NCI-H748 treated with DMSO at 0.1 percent for 48 hours (cell line): ENCODE measurements at regions not wholly inside any gene's neighbourhood (a gene's known extent, or its start where the extent isn't known, plus 50 kb on each side); places are given as distances from the start of the nearest gene placed in this dataset.
"Not testable (repeated sequence)": the region's sequence is repeated elsewhere in the genome, so short reads cannot be mapped to it uniquely, and the experiment has no call there.

Experiments used
- DNase-seq: peaks from one replicate; lab custom pipeline; 2025; lab: John Stamatoyannopoulos, UW

- DNase-seq, result no peak
Measured at GRCh38 chr19:30942636-30943035, 406.6 kb downstream of the TSHZ3 start.

GRCh38 chr19:30941591-30941990, 407.6 kb downstream of the TSHZ3 start:
- DNase-seq, result no peak

GRCh38 chr19:30936276-30936675, 413.0 kb downstream of the TSHZ3 start:
- DNase-seq, result no peak

GRCh38 chr19:30935146-30935545, 414.1 kb downstream of the TSHZ3 start:
- no peak for DNase-seq

GRCh38 chr19:30933454-30933853, 415.8 kb downstream of the TSHZ3 start:
- DNase-seq, result not testable (repeated sequence)

- no peak for DNase-seq
Measured at GRCh38 chr19:30932854-30933253, 416.4 kb downstream of the TSHZ3 start.

GRCh38 chr19:30930941-30931706, 418.1 kb downstream of the TSHZ3 start:
- no peak for DNase-seq

GRCh38 chr19:30927705-30928104, 421.5 kb downstream of the TSHZ3 start:
- DNase-seq, result no peak

- DNase-seq, result no peak
Measured at GRCh38 chr19:30924670-30925069, 424.6 kb downstream of the TSHZ3 start.

GRCh38 chr19:30924069-30924636, 425.1 kb downstream of the TSHZ3 start:
- no peak for DNase-seq

GRCh38 chr19:30923621-30924020, 425.6 kb downstream of the TSHZ3 start:
- no peak for DNase-seq

GRCh38 chr19:30923096-30923495, 426.1 kb downstream of the TSHZ3 start:
- DNase-seq, result no peak

GRCh38 chr19:30920222-30920621, 429.0 kb downstream of the TSHZ3 start:
- DNase-seq, result no peak

GRCh38 chr19:30919737-30920136, 429.5 kb downstream of the TSHZ3 start:
- DNase-seq, result no peak

- no peak for DNase-seq
Measured at GRCh38 chr19:30916238-30916637, 433.0 kb downstream of the TSHZ3 start.

- no peak for DNase-seq
Measured at GRCh38 chr19:30911491-30911890, 437.7 kb downstream of the TSHZ3 start.

GRCh38 chr19:30910485-30911240, 438.6 kb downstream of the TSHZ3 start:
- DNase-seq, result no peak

- DNase-seq, result no peak
Measured at GRCh38 chr19:30909216-30909615, 440.0 kb downstream of the TSHZ3 start.

- DNase-seq, result no peak
Measured at GRCh38 chr19:30908262-30908771, 440.9 kb downstream of the TSHZ3 start.

GRCh38 chr19:30906871-30907270, 442.4 kb downstream of the TSHZ3 start:
- no peak for DNase-seq

GRCh38 chr19:30900051-30900450, 449.2 kb downstream of the TSHZ3 start:
- no peak for DNase-seq

GRCh38 chr19:30898353-30899103, 450.7 kb downstream of the TSHZ3 start:
- DNase-seq, result no peak
